A549 (cell line): ENCODE measurements at regions not wholly inside any gene's neighbourhood (a gene's known extent, or its start where the extent isn't known, plus 50 kb on each side); places are given as distances from the start of the nearest gene placed in this dataset.

Experiments used
- BHLHE40 ChIP-seq: IDR thresholded peaks from 2 replicates; pipeline ENCODE4 v1.6.1; 2012; ENCODE audit warnings: low read depth, low read length, inconsistent platforms
- CTCF ChIP-seq: fragments of >200 bp; sonication (Bioruptor Twin); formaldehyde crosslinking; IDR thresholded peaks from 3 replicates; pipeline ENCODE4 v1.5.1; 2016
- EP300 ChIP-seq, 2 experiments: fragments of >200 bp; sonication (Bioruptor Twin); formaldehyde crosslinking; IDR thresholded peaks; 2 replicates in 1 of 2; 3 replicates in 1 of 2; pipeline ENCODE4 v1.6.1; 2016 to 2017
- FOXS1 ChIP-seq: fragments of 250-450 bp; sonication (Bioruptor Pico); IDR thresholded peaks from 2 replicates; pipeline ENCODE4 v1.5.0; 2020; ENCODE audit warnings: mild to moderate bottlenecking, moderate library complexity
- JUN ChIP-seq, 2 experiments: fragments of >200 bp; sonication (Bioruptor Twin); formaldehyde crosslinking; IDR thresholded peaks; 2 replicates in 1 of 2; 3 replicates in 1 of 2; pipeline ENCODE4 v1.6.1; 2016 to 2017
- KDM5A ChIP-seq: fragments of 200-600 bp; sonication (generic); IDR thresholded peaks from 2 replicates; pipeline ENCODE4 v1.6.1; 2016; ENCODE audit warnings: antibody characterized with exemption, mild to moderate bottlenecking
- NR3C1 ChIP-seq: fragments of >200 bp; sonication (Bioruptor Twin); formaldehyde crosslinking; IDR thresholded peaks from 3 replicates; pipeline ENCODE4 v1.6.1; 2017
- POLR2A ChIP-seq: IDR thresholded peaks from 2 replicates; pipeline ENCODE4 v1.6.1; 2012; ENCODE audit warnings: mild to moderate bottlenecking, low read length
- RAD21 ChIP-seq, 2 experiments: fragments of >200 bp in 1 of 2; sonication (Bioruptor Twin) in 1 of 2; formaldehyde crosslinking in 1 of 2; IDR thresholded peaks in 1 of 2; conservative IDR thresholded peaks in 1 of 2; 2 replicates in 1 of 2; 3 replicates in 1 of 2; pipeline ENCODE4 v1.6.1; 2012 to 2018; ENCODE audit warnings: inconsistent platforms in 1 of 2
- ZNF302 ChIP-seq: fragments of 250-450 bp; sonication (Bioruptor Pico); IDR thresholded peaks from 2 replicates; pipeline ENCODE4 v1.9.0; 2021; ENCODE audit warnings: inconsistent platforms, mild to moderate bottlenecking, moderate library complexity

DNA sequence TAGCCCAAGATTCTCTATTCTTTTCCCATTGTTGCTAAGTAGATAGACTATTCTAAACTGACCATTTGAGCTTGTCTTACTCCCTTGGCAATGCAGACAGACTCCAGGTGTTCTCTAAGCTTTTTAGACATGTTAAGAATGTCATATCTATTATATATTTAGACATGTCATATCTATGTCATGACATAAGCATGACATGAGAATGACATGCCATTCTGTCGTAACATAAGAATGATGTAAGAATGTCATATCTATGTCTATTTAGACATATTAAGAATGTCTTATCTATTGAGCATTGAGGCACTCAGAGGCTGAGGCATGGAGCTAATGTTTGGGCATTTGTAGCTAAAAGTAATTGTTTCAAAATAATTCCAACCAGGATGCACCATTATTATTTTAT, 277.3 kb upstream of the ATP2B1 start:
- TF ChIP-seq CTCF: no peak
- TF ChIP-seq EP300 (IDR thresholded peaks at IDR 0.05): no peak
- TF ChIP-seq RAD21 (conservative IDR thresholded peaks at IDR 0.05 in 1 of 2, IDR thresholded peaks at IDR 0.05 in 1 of 2): no peak
- TF ChIP-seq ZNF302 (CRISPR knock-in tag): no peak
- TF ChIP-seq BHLHE40: no peak
- TF ChIP-seq KDM5A: no peak
- TF ChIP-seq JUN (IDR thresholded peaks at IDR 0.05): no peak
- no peak for TF ChIP-seq POLR2A
- TF ChIP-seq FOXS1 (CRISPR knock-in tag): no peak
- no peak for TF ChIP-seq NR3C1
